ENCODE measurements at regions not wholly inside any gene's neighbourhood (a gene's known extent, or its start where the extent isn't known, plus 50 kb on each side); places are given as distances from the start of the nearest gene placed in this dataset.
"Not testable (repeated sequence)": the region's sequence is repeated elsewhere in the genome, so short reads cannot be mapped to it uniquely, and the experiment has no call there.

DNA sequence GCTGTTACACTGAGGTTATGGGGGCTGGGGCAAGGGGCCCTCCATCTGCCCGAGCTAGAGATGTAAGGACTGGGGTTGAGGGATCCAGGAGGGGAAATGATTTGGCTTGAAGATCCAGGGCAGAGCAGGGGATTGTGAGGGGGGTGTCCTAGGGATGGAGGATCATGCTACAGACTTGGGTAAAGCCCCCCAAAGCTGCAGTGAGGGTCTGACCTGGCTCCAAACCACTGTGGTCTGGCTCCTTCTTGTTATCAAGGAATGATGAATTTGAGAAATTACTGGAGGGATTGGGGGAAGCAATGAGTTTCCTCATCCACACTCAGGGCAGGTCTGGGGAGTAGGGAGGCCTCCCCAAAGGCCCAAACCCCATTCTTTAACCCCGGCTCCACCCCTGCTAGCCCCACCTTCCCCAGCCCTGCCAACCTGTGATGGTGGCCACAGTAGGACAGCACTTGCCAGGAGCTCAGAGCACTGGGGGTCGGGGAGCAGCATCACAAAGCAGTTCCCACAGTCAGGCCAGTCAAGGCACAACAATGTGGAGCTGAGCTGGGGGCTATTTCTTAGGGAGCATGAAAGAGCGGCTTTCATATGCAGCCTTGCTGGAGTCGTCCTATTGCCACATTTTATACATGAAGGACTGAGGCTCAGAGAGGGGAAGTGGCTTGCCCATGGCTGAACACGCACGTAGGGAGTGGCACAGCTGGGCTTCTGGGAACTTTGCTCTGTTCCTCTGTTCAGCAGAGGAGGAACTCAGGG, 165.5 kb downstream of the EFNB1 start:
- DNase-seq, result no peak

DNA sequence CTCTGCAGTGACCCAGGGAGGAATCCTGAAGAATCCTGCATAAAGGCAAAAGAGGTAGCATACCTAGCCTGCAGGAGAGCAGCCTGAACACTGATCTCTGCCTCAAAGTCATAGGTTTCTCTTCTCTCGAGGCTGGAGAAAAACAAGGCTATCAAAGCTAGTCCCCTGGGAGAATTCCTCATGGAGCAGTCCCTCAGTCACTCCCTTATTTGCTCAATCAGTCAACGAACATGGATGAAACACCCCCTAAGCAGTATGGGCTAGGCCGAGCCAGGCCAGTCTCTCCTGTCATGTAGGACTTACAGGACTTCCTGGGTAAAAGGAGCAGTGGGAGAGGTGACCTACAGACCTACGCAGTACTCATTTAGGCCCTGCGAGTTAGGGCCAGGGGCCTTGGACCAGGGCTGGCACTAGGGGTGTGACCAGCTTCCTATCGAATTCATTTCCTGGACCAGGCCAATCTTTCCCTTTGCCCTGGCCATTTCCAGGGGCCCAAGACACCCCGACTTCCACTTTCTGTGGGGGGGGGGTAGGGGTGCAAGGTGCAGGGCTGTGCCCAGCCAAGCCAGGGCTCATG, 164.1 kb downstream of the EFNB1 start:
- no peak for DNase-seq

GRCh38 chrX:68991691-68992345, 163.0 kb downstream of the EFNB1 start:
- DNase-seq, result no peak

- no peak for DNase-seq
Measured at GRCh38 chrX:68990948-68991347, 162.1 kb downstream of the EFNB1 start.

GRCh38 chrX:68989865-68990606, 161.2 kb downstream of the EFNB1 start:
- no peak for DNase-seq

DNA sequence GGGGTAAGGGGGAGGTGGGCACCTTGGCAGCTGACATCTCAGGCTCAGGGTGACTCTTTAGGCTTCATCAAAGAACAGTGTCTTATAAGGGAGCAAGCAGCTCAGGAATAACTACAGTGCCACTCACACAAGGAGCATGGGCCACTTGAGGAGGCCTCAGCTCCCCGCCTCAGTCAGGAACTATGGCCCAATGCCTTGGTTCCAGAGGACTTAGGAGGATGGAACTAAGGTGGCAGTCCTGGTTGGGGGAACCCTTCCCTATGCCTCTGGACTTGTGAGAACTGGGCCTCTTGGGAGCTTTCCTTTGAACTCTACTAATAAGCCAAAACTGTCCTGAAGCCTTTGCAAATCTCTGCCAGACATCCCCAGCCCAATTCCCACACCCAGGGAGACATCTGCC, 160.6 kb downstream of the EFNB1 start:
- DNase-seq, result no peak

DNA sequence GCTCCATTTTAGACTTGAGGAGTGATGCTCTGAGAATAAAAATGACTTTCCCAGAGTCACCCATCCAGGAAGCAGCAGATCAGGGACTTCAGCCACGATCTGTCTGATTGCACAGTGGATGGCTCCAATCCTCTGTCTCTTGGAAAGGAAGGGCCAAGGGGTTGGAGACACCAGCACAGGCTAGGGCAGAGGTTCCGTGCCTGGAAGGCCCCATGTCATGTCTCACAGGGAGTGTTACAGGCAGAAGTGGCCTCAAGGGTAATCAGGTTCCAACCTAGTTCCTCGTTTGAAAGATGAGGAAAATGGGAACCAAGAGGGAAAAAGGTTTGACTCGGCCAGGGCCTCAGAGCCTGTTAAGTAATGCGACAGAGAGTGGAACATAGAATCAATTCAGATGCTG, 160.0 kb downstream of the EFNB1 start:
- DNase-seq, result no peak

- DNase-seq, result no peak
Measured at GRCh38 chrX:68985135-68985755, 156.4 kb downstream of the EFNB1 start.

GRCh38 chrX:68983004-68983857, 154.4 kb downstream of the EFNB1 start:
- DNase-seq, result no peak

DNA sequence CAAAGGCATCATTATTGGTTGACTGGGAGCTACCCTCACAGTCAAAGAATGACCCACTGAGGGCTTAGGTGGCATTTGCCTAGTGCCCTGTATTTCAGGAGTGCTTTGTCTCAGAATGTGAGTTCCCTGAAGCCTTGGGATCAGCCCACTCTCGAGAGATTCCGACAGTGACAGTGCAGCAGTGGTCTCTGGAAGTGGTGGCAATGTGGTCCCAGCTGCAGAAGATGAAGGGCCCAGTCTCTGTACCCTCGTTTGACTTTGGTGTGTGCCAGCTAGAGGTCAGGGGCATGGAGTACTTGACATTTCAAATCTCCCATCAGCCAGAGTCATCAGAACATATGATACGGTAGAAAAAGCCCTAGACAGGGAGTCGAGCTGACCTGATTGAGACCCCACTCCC, 153.7 kb downstream of the EFNB1 start:
- DNase-seq, result no peak

- DNase-seq, result no peak
Measured at GRCh38 chrX:68980906-68981616, 152.2 kb downstream of the EFNB1 start.

- no peak for DNase-seq
Measured at GRCh38 chrX:68978655-68979054, 149.8 kb downstream of the EFNB1 start.

DNA sequence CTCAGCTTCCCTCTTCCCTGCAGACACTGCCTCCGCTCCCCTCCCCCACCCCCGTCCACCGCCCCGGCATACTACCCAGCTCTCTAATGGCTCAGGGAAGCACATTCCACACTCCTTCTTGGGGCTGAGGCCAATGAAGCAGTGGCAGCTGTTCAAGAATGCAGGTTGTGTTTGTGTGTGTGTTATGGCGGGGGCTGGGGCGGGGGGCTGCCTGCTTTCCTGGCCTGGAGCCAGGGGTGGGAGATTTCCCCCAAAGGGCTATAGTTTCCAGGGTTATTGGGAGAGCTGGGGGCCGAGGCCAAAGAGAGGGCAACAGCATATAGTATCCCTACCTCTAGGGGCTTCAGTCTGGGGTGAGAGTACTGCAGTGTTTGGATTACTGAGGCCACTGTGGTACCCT, 149.4 kb downstream of the EFNB1 start:
- no peak for DNase-seq

DNA sequence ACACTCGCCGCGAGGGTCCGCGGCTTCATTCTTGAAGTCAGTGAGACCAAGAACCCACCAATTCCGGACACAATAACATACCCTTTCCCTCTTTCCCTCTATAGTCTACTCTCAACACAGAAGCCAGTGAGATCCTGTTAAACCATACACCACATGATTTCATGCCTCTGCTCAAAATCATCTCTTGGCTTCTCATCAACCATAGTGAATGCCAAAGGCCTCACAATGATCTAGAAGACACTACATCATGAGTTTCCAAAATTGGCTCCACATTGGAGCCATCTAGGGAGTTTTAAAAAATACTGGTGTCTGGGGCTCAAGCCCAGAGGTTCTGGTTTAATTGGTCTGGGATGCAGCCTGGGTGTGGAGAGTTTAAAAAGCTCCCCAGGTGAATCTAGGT, 124.5 kb downstream of the EFNB1 start:
- no peak for DNase-seq

DNA sequence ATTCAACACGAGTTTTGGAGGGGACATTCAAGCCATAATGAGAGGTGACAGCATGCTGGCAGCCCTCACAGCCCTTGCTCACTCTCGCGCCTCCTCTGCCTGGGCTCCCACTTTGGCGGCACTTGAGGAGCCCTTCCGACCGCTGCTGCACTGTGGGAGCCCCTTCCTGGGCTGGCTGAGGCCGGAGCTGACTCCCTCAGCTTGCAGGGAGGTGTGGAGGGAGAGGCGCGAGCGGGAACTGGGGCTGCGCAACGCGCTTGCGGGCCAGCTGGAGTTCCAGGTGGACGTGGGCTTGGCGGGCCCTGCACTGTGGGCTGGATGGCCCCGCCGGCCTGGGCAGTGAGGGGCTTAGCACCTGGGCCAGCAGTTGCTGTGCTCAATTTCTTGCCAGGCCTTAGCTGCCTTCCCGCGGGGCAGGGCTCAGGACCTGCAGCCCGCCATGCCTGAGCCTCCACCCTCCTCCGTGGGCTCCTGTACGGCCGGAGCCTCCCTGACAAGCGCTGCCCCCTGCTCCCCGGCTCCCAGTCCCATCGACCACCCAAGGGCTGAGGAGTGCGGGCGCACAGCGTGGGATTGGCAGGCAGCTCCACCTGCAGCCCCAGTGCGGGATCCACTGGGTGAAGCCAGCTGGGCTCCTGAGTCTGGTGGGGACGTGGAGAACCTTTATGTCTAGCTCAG, 123.3 kb downstream of the EFNB1 start:
- not testable (repeated sequence) for DNase-seq

DNA sequence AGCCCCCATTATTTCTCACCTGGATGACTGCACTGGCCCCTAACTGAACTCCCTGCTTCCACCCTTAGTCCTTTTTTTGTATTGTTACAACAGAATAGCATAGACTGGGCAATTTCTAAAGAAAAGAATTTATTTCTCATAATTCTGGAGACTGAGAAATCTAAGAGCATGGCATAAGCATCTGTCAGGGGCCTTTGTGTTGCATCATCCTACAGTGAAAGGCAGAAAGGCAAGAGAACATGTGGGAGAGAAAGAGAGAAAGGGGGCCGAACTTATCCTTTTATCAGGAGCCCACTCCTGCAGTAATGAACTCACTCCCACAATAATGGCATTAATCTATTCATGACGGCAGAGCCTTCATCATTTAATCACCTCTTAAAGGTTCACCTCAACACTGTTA, 122.1 kb downstream of the EFNB1 start:
- no peak for DNase-seq

- no peak for DNase-seq
Measured at GRCh38 chrX:68947882-68948605, 119.2 kb downstream of the EFNB1 start.

- DNase-seq, result no peak
Measured at GRCh38 chrX:68945603-68946228, 116.9 kb downstream of the EFNB1 start.

DNA sequence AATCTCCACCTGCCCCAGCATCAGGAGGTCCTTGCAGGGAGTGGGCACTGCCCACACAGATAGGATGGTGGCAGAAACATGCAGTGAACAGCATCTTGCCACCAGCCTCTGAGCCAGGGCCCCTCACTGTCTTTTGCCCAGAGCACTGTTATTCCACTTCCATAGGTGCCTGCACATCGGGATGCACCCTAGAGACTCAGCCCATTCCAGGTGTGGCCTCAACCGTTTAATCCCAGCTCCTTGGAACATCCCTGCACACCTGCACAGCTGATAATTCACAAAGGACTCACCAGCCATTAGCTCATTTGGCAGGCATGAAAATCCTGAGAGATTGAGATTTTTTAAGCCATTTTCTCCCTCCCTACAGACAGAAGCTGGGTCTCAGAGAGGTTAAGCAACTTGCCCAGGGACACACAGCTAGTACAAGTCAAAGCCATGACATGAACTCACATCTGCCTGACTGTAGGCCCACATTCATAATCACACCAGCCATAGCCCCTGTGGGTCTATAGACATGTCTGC, 116.3 kb downstream of the EFNB1 start:
- no peak for DNase-seq

Measured in CD4-positive, alpha-beta T cell treated with Interleukin-10 for 1 hour (primary cell).